HG03066 (cell line): ENCODE measurements at regions not wholly inside any gene's neighbourhood (a gene's known extent, or its start where the extent isn't known, plus 50 kb on each side); places are given as distances from the start of the nearest gene placed in this dataset.

Experiments used
- ATAC-seq: cut with Tn5 transposase; IDR thresholded peaks from one replicate; pipeline ENCODE4 v1.9.1; 2021; ENCODE audit warnings: low read depth; ENCODE audit not compliant: unreplicated experiment

DNA sequence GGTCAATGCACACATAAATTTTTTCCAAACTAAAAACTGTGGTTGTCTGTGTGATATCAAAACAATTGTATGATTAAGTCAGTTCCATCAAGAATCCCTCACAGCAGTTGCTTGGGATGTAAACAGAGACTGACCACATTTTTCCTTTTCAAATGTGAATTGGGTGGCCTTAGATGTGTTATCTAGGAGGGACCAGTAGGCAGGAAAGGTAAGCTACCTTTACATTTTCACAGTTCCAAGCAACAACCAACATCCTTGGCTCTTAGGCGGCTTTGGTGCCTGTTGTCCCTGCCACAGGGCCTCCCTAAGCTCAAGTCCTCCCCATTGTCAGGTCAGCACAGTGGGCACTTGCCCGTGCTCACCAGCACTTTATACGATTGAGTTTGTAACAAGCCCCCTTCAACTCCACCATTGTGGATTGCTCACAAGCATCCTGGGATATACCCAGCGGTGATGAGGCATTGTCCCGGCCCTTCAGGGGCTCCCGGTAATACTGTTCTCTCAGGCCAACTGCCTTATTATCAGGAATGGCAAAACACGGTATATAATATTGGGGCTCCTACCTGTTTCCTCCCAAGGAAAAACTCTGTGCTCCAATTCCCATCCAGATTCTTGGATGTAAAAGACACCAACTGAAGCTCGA is 114.9 kb upstream of the ANKRD1 start:
- ATAC-seq = no peak

DNA sequence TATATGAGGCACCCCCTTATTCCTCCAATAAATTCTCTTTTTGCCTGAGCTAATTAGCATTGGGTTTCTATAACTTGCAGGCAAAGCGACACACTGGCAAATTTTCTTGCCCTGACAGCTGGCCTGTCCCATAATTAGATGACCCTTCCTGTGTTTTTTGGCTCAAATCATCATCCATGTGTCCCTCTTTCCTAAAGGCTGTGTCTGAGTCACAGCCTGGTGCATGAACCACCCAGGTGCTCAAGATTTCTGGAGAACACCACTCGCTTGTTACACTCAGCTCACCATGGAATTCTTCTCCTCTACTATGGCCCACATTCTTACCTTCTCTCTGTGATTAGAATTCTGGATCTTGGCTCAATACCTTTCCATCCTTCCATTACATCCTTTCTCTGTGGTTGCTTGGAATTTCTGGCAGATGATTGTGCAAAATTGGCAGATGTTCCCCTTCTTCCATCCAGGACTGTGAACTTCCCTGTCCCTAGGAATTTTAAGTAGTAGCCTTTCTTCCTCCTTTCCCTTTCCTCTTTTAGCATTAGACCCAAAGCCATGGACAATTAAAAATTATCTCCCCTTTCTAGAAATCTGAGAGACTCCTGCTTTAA is 116.0 kb upstream of the ANKRD1 start:
- no peak for ATAC-seq

DNA sequence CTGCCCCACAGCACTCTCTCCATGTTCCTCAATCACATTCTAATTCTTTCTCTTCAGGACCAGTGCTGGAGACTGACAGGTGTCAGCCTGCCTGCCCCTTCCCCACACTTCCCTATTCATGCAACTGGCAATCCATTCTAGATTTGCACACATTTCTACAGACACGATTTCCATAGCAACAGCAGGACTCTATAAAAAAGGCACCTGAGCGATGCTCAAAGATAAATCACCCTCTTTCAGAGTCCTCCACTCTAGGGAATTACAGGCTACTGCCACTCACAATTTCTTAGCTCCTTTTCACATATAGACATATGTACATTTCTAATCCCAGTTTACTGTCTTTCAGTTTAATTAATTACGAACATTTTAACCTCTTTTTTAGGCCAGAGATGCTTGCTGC is 118.1 kb upstream of the ANKRD1 start:
- ATAC-seq = no peak

DNA sequence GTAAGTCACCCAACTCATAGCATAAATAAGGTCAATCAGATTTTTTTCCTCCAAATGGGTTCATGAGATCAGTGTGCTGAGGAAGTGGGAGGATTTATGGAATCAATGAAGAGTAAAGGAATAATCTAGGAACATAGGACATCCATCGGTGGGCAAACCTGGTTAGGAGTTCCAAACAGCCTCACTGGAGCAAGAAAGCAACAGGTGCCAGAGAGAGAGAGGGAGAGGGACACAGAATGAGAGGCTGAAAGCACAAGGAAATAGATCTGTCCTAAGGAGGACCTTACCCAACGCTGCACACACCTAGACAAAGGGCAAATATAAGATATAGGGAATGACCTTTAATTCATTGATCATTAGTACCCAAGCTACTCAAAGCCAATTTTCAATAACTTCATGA is 119.5 kb upstream of the ANKRD1 start:
- no peak for ATAC-seq

DNA sequence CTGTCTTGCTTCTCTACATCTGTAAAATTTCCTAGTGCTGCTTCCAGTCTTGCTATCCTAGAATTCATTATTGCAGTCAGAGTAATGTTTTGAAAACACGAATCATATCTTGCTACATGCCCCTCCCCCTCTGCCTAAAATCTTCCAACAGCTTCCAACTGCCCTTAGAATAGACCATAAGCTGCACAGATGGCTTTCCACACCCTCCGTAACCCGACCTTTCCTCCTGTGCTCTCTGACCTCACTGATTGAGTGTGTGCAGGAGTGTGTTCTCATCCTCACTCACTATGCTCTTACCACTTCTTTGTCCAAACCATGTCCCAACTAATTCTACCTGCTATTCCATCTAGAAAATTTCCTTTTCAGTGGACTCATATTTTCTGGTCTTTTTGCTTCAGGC is 121.2 kb upstream of the ANKRD1 start:
- ATAC-seq = no peak

DNA sequence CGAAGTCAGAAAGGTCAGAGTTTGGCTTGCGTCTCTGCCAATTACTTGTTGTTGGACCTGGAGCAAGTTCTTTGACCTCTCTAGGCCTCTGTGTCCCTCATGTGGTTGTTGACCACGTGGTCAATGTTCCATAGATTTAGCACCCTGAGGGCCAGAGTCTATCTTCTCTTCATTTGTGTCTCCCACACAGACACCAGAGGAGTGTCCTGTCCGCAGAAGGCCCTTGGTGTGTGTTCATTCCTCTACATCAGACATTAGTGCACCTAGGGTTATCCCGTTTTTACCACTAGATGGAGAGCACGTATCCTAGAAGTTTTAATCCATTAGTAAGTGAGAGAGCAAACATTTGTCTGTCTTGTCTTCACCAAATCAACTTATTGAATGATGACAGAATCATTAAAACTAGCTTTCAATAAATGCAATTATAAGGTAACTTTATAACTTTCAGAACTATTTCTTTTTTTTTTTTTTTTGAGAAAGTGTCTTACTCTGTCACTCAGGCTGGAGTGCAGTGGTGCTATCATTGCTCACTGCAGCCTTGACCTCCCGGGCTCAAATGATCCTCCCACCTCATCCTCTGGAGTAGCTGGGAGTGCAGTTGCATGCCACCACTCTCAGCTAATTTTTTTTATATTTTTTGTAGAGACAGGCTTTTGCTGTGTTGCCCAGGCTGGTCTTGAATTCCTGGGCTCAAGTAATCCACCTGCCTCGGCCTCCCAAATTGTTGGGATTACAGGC is 122.5 kb upstream of the ANKRD1 start:
- no peak for ATAC-seq

DNA sequence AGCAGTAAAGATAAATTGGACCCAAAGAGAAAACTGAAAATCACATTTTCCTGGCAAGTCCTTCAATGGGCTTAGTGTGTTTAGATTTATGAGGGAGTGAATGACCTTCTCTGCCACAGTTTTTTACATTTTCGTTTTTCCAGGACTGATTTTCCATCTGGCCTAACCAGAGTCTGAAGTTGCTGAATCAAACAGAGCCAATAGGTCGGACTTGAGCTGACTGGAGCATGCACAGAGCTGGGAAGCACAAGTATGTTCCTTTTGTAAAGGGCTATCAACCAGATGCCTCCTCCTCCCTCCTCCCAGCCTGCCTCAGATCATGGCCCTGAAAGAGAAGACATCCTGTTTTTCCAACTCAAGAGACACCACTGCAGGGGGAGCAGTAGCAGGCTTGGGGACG is 126.0 kb upstream of the ANKRD1 start:
- ATAC-seq = no peak

DNA sequence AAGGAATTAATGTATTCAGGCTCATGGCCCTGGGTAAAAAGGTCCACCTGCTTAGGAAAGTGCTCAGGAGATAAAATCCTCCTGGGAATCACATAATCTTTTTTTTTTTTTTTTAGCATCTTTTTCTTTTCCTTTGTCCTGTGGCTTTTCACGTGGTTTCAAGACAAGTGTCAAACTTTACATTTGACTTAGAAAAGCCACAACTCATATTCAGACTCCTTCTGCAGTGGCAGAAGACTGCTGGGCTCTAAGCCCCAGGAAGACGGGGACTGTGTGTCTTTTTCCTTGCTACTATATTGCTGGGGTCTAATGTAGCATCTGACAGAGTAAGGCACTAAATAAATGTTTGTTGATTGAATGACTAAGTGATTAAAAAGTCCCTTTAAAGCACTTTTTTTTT is 127.5 kb upstream of the ANKRD1 start:
- ATAC-seq = no peak

DNA sequence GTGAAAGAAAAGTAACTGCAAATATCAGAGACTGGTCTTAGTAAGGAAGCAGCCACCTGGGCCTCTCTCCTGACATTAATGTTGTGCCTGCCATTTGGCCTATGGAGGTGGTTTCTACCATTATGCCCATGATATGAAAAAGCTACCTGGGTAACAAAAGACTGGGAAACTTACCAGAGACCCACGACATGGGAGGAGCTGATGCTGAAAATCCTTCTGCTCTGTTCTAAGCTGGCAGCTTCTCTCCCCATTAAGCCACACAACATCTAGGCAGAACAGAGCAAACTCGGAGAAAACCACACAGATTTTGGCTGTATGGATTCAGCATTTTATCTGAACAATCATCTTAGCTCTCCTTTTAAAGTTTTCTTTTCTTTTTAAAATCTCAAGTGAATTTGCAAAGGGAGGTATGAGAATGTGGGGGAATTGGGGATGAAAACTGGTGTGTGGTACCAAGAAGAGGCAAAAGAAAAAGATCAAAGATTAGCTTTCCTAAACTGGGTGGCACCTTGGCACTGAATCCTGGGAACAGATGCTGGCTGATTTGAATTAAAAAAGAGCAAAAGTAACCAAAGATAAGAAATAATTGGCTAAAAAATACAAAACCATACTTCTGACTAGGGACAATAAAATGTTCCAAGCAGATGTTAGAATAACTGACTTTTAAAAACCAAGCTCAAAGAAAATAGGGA is 128.6 kb upstream of the ANKRD1 start:
- ATAC-seq = no peak

DNA sequence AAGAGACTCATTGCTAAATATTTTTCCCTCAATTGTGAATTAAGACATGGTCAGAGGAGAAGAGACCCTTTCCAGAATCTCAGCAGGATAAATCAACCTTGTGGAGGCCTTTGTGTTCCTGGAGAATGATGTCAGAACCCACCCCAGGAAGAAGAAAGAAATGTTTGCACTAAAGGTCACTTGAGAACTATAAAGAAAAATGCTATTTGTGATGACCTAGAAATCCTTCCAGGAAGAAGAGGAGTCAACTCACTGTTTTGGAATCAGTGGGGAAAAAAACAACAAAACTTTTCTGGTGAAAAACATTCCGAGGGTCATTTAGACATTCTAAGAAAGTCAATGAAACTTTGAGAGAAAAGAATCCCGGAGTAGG is 129.1 kb upstream of the ANKRD1 start:
- ATAC-seq = no peak

DNA sequence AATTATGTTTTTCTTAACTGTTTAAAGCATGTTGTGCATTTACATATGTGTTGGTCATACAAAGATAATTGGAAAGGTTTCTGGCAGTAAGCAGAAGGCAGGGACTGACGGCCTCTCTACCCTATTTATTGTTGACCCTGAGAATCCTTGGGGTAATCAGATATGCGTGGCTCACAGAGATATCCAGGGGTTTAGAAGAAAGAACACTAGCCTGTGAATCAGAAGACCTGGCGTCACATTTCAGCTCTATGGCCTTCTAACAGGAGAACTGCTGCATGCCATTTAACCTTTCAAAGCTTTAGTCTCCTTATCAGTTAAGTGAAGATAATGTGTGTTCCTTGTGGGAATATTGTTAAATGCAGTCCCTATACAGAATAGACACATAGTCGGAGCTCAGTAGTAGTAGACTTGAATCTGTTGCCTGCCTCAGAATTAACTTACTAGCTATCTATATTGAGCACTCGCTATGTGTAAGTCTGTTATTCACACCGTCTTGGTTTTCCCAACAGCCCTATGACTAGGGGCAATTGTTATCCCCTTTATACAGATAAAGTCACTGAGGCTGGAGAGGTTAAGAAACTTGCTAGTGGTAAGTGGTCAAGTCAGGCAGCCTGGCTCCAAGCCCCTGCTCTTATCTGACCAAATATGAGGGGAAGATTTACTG is 129.6 kb upstream of the ANKRD1 start:
- ATAC-seq = no peak

DNA sequence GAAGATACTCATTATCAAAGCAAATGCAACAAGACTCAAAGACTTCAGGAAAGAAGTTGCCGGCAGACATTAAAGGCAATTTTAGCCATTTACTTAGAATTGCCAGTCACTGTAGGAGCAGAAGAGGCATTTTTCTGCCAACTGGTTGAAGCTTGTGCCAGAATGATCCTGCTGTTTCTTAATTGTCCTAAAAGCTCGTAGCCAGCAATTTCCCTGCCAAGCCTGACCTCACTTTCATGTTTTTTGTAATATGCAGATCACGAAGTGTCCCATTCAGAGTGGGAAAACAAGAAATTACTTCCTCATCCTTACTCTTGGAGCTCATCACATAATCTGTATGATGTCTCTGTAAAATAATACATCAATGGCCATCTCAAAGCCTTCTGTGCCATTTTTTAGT is 130.9 kb upstream of the ANKRD1 start:
- no peak for ATAC-seq

DNA sequence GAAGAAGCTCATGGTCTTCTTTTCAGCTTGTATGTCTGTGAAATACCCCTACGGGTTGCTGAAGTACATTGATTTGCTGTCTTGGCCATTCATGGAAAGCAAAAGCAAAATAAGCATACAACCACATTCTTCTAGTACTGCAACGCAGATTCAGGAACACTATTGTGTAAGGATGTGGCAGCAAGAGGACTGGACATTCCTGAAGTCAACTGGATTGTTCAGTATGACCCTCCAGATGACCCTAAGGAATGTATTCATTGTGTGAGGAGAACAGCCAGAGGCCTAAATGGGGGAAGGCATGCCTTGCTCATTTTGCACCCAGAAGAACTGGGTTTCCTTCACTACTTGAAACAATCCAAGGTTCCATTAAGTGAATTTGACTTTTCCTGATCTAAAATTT is 133.4 kb upstream of the ANKRD1 start:
- no peak for ATAC-seq

DNA sequence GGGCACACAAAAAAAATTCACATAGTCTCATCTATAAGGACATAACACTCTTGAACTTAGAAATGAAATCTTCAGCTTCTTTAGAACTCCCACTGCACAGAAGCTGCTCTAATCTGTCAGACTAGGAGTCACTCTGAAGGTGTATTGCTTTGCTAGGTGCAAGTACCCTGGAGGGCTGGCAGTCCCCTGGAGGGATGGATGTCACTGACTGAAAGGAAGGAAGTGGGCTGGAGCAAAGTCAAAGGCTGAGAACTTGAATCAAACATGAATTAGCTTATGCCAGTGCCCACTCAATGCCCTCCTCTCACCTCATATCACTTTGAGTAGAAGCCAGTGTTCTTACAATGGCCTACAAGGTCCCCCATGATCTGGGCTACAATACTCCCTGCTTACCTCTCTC is 140.3 kb upstream of the ANKRD1 start:
- no peak for ATAC-seq

DNA sequence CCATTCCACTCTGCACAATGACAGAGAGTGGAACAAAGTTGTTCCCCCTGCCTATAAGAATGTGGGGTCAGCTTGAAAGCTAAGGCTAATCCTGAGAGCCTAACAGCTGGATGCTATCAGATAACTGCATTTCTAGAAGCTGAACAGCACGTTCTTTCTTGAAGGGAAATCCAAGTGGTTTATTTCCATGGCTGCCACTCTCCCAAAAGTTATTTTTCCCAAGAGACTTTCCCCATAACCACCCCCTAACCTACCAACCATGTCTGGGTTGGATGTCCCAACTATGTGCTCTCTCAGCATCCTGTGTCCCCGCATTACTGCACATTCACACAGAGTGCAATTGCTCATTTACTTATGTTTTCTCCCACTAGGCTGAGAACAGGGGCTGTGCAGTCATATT is 140.7 kb upstream of the ANKRD1 start:
- ATAC-seq = no peak

DNA sequence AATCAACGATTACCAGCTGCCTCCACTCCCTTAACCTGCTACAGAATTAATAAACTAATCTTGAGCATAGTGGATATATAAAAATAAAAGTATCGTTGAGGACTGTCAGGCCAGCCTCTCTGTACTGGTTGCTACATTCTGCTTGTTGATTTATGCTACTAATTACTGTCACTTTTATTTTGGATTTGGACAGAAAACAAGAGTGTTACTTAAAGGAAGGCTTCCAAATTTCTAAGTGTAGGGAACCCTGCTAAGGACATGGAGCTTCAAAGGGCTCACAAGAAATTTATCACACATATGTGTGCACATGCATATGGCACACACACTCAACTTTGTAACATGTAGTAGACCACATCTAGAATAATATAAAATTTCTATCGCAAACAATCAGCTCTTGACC is 141.2 kb upstream of the ANKRD1 start:
- ATAC-seq = no peak

DNA sequence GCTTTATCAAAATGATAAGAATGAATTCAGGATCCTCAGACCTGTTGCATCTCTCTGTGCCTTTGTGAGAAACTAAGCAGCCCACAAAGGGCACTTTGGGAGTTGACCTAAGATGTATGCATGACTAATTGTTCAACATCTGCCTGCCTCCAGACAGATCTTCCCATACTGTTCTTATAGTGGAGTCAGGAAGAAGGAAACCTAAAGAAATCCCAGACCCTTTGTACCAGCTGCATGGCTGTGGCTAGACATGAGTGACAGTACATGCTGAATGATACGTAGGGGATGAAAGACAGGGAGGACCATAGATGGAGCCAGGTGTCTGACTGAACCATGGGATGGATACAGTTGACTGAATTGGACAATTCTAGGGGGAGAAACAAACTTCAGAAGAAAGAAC is 148.7 kb upstream of the PCGF5 start:
- no peak for ATAC-seq

DNA sequence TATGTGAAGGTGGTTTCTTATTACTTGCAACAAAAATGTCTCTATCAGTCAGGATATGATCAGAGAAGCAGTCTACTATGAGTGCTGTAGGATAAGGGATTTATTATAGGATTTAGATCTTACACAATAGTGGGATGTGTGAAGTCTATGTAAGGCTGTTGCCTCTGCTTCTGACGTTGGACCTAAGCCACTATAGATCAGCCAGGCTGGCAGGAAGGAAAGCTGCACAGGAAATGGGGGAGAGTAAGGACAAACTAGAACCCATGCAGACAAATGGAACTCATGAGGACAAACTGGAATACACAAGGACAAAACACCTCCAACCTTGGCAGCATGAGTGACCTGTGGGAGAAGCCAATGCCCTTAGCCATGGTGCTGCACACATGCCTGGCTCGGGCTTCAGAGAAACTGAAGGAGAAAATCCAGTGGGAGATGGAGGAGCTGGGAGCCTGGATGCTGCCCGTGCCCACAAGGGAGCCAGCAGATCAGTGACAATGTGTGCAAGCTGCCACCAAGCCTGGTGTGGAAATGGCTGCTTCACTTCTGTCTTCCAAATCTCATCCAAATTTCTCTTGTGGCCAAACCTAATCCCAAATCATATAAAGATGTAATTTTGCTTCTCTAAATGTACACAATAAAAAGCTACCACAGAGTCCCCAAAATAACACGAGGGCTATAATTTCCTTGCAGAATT is 147.0 kb upstream of the PCGF5 start:
- no peak for ATAC-seq

DNA sequence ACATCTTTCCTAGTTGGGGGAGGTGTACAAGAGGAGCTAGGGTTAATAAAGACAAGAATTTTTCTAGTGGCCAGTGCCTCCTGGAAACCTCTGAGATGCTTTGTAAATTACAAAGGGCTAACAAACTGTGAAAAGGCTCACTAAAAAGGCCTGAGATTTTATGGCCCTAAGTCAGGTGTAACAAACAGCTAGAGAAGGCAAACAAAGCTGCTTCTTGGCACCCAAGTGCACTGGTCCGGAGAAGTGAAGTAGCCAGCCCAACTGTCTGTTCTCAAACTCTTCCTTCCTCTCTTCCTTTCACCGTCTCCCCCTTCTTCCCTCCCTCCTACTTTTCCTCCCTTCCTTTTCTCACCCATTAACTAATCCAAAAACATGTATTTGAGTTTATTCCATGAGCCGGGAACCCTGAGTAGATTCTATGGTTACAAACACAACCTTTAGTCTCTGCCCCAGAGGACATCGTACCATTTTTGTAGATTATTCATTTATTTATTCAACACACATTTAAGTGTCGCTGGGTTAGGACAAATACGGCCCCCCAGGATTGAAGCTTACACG is 143.4 kb upstream of the PCGF5 start:
- no peak for ATAC-seq

DNA sequence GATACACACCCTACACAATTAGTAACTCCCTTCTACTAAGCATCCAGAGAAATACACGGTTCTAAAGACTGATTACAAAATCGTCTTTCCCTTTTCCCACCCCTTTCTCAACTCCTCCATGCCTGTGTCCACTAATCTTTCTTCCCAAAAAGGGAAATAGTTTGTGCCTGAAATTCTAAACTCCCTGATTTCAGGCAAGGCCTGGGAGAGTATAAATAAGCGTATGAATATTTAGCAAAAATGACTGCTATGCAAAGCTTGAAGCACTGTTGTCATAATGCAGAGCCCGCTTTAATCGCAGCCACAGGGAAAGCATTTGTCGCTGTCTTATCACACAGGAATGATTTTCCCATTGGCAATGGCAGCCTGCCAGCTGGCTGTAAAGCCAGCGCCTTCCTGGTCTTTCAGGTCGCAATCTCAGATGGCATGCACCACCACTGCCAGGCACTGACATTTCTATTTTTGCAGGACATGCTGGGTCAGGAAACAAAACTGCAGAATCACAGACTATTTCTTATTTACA is 142.9 kb upstream of the PCGF5 start:
- no peak for ATAC-seq
